GM13977 (cell line): ENCODE measurements at regions not wholly inside any gene's neighbourhood (a gene's known extent, or its start where the extent isn't known, plus 50 kb on each side); places are given as distances from the start of the nearest gene placed in this dataset.

Experiments used
- DNase-seq: peaks from one replicate; pipeline ENCODE4 v3.0.0; 2012; ENCODE audit warnings: low spot score
- CTCF ChIP-seq: IDR thresholded peaks from 2 replicates; pipeline ENCODE4 v1.5.1; 2012; ENCODE audit warnings: mild to moderate bottlenecking, control low read depth; ENCODE audit not compliant: insufficient read depth; ENCODE audit errors: extremely low read depth, missing control alignments
- in situ Hi-C: fragments of 300-500 bp; cut with MboI; formaldehyde crosslinking; loops from one replicate; pipeline ENCODE4 v1.12.0; 2022; ENCODE audit warnings: low sequenced_read_pairs, low pct_unique_long_range_greater_than_20kb, mixed read lengths, inconsistent platforms; ENCODE audit not compliant: unreplicated experiment

- DNase-seq: no peak
- in situ Hi-C loops: no loop called here
Measured at GRCh38 chr13:75170311-75170710, 311.7 kb downstream of the TBC1D4 start.

GRCh38 chr13:75165543-75166230 is 316.3 kb downstream of the TBC1D4 start:
- in situ Hi-C loops: no loop called here
- TF ChIP-seq CTCF: no peak
- DNase-seq: no peak

More at GRCh38 chr13:75170311-75170710, 311.7 kb downstream of the TBC1D4 start:
- TF ChIP-seq CTCF: no peak

- DNase-seq: no peak
- in situ Hi-C loops: no loop called here
Measured at GRCh38 chr13:75161804-75162203, 320.2 kb downstream of the TBC1D4 start.

GRCh38 chr13:75160984-75161383 is 321.0 kb downstream of the TBC1D4 start:
- DNase-seq: no peak
- TF ChIP-seq CTCF: no peak
- in situ Hi-C loops: no loop called here

More at GRCh38 chr13:75161804-75162203, 320.2 kb downstream of the TBC1D4 start:
- TF ChIP-seq CTCF: no peak

- TF ChIP-seq CTCF: no peak
- in situ Hi-C loops: no loop called here
- no peak for DNase-seq
Measured at GRCh38 chr13:75154331-75154730, 327.6 kb downstream of the TBC1D4 start.

- in situ Hi-C loops: no loop called here
- TF ChIP-seq CTCF: no peak
- DNase-seq: no peak
Measured at GRCh38 chr13:75153834-75154233, 328.1 kb downstream of the TBC1D4 start.
